Smooth muscle cell (in vitro differentiated cells): ENCODE measurements at regions not wholly inside any gene's neighbourhood (a gene's known extent, or its start where the extent isn't known, plus 50 kb on each side); places are given as distances from the start of the nearest gene placed in this dataset.

ENCODE experiments used
- DNase-seq: peaks from one replicate; lab custom pipeline; 2025; ENCODE audit not compliant: unreplicated experiment; lab: John Stamatoyannopoulos, UW
- H2AFZ ChIP-seq: fragments of 200-600 bp; sonication (generic); 2 replicates; pipeline ENCODE4 v1.6.0; 2016; ENCODE audit warnings: antibody characterized with exemption, low read depth, mild to moderate bottlenecking
- H3F3A ChIP-seq: fragments of 200-600 bp; sonication (generic); 2 replicates; pipeline ENCODE4 v1.6.0; 2017; ENCODE audit warnings: antibody characterized with exemption, low read depth
- H3K27ac ChIP-seq: fragments of 200-600 bp; sonication (generic); 2 replicates; pipeline ENCODE4 v1.5.1; 2016; ENCODE audit warnings: low read depth, mild to moderate bottlenecking
- H3K27me3 ChIP-seq: fragments of 200-600 bp; sonication (generic); 2 replicates; pipeline ENCODE4 v1.6.1; 2016; ENCODE audit warnings: low read depth, mild to moderate bottlenecking
- H3K36me3 ChIP-seq: fragments of 200-600 bp; sonication (generic); 2 replicates; pipeline ENCODE4 v1.5.1; 2016; ENCODE audit warnings: low read depth
- H3K4me1 ChIP-seq: fragments of 200-600 bp; sonication (generic); 2 replicates; pipeline ENCODE4 v1.5.1; 2016; ENCODE audit warnings: low read depth
- H3K4me2 ChIP-seq: fragments of 200-600 bp; sonication (generic); 2 replicates; pipeline ENCODE4 v1.6.0; 2016; ENCODE audit warnings: mild to moderate bottlenecking
- H3K4me3 ChIP-seq: fragments of 200-600 bp; sonication (generic); 2 replicates; pipeline ENCODE4 v1.5.1; 2016; ENCODE audit warnings: mild to moderate bottlenecking
- H3K79me2 ChIP-seq: fragments of 200-600 bp; sonication (generic); 2 replicates; pipeline ENCODE4 v1.6.0; 2016; ENCODE audit warnings: low read depth, mild to moderate bottlenecking
- H3K9ac ChIP-seq: fragments of 200-600 bp; sonication (generic); 2 replicates; pipeline ENCODE4 v1.6.0; 2016; ENCODE audit warnings: low read depth
- H3K9me3 ChIP-seq: fragments of 200-600 bp; sonication (generic); replicated peaks from 2 replicates; pipeline ENCODE4 v1.5.1; 2016; ENCODE audit warnings: low read depth
- H4K20me1 ChIP-seq: fragments of 200-600 bp; sonication (generic); 2 replicates; pipeline ENCODE4 v1.6.0; 2016; ENCODE audit warnings: low read depth
- WGBS: methylation state at CpG from one replicate; pipeline ENCODE4 v1.1.7; 2016; ENCODE audit warnings: low lambda C conversion rate; 5-methylcytosine and 5-hydroxymethylcytosine counted together
- TF ChIP-seq, protein P1 (sequence below): fragments of 200-600 bp; sonication (generic); IDR thresholded peaks from 2 replicates; pipeline ENCODE4 v1.5.1; 2017; ENCODE audit warnings: borderline replicate concordance, mild to moderate bottlenecking, antibody characterized with exemption; ENCODE audit not compliant: insufficient read depth, poor library complexity, severe bottlenecking

DNA sequence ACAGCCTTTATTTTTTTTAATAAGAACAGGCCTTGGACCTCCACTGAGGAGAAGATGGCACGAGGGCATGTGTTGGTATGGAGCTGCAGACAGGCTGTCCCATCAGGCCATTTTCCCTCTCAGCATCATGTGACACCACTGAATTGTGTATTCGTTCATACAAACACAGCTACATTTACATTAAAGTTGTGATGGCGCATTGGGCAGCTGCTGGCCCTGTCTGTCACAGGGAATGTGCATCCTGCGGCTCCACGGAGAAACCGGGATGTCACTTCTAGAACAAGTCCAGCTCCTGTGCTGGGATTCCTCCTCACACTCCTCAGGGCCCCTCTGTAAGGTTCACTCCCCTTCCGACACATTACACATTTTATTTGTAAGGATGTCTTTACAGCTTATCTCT, 147.6 kb upstream of the TNR start:
- H3K9ac ChIP-seq, result no peak overlapping the region
- no peak overlapping the region for H3K27ac ChIP-seq
- no peak overlapping the region for H3K4me3 ChIP-seq
- H4K20me1 ChIP-seq, result no peaks in the 10 kb centered on the region
- H3K79me2 ChIP-seq, result no peaks in the 10 kb centered on the region
- H3K36me3 ChIP-seq, result no peaks in the 10 kb centered on the region
- H2AFZ ChIP-seq, result no peak overlapping the region
- no peaks in the 10 kb centered on the region for H3K27me3 ChIP-seq
- H3K9me3 ChIP-seq, result no peaks in the 10 kb centered on the region
- TF ChIP-seq, protein P1, sequence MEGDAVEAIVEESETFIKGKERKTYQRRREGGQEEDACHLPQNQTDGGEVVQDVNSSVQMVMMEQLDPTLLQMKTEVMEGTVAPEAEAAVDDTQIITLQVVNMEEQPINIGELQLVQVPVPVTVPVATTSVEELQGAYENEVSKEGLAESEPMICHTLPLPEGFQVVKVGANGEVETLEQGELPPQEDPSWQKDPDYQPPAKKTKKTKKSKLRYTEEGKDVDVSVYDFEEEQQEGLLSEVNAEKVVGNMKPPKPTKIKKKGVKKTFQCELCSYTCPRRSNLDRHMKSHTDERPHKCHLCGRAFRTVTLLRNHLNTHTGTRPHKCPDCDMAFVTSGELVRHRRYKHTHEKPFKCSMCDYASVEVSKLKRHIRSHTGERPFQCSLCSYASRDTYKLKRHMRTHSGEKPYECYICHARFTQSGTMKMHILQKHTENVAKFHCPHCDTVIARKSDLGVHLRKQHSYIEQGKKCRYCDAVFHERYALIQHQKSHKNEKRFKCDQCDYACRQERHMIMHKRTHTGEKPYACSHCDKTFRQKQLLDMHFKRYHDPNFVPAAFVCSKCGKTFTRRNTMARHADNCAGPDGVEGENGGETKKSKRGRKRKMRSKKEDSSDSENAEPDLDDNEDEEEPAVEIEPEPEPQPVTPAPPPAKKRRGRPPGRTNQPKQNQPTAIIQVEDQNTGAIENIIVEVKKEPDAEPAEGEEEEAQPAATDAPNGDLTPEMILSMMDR, result no peak
- 93% methylated on average over 7 of the region's 7 CpGs for WGBS
- no peak for DNase-seq
- no peaks in the 10 kb centered on the region for H3K4me1 ChIP-seq
- no peak overlapping the region for H3K4me2 ChIP-seq
- H3F3A ChIP-seq, result no peaks in the 10 kb centered on the region

DNA sequence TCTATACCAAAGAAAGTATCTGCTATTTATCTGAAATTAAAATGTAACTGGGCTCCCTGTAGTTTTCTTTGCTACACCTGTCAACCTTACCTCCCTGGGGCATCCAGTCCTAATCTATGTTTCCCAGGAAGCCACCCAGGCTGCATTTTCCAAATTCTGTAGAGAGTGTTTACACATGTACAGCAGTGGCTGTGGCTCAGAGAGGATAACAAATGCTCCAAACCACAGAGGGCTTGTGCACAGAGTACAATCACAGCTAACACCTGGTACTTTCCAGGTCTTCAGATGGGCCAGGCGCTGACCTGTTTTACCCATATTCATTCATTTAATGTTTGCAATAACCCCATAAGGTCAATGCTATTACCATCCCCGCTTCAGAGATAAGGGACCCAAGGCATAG, 146.5 kb upstream of the TNR start:
- H3K4me2 ChIP-seq, result no peak overlapping the region
- 98% methylated on average over 2 of the region's 2 CpGs for WGBS
- H3K36me3 ChIP-seq, result no peaks in the 10 kb centered on the region
- H3K9ac ChIP-seq, result no peak overlapping the region
- H2AFZ ChIP-seq, result no peak overlapping the region
- H3F3A ChIP-seq, result no peaks in the 10 kb centered on the region
- no peak overlapping the region for H3K4me3 ChIP-seq
- no peaks in the 10 kb centered on the region for H3K4me1 ChIP-seq
- no peaks in the 10 kb centered on the region for H3K79me2 ChIP-seq
- no peak for DNase-seq
- H3K27me3 ChIP-seq, result no peaks in the 10 kb centered on the region
- H3K27ac ChIP-seq, result no peak overlapping the region
- no peaks in the 10 kb centered on the region for H3K9me3 ChIP-seq
- no peaks in the 10 kb centered on the region for H4K20me1 ChIP-seq
- TF ChIP-seq, protein P1, result no peak

DNA sequence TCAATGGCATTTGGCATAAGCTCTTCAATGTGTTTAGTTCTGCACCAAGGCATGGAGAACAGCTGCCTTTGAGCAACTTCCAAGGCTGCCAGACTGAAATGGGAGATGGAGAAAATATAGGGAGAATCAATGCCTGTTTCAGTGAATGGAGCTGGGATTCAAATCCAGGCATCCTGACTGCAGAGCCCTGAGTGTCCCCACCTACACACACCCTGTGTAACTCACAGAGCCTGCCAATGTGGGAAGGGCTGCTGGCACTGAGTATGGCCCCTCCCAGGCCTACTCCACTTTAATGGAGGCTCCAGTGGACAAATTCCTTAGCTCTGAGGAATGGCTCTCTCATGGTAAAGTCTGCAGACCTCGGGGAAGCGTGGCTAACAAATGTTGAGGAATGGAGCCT, 145.6 kb upstream of the TNR start:
- H3K27me3 ChIP-seq, result no peaks in the 10 kb centered on the region
- H3K9me3 ChIP-seq, result no peaks in the 10 kb centered on the region
- no peak for DNase-seq
- no peak overlapping the region for H3K9ac ChIP-seq
- no peak overlapping the region for H3K27ac ChIP-seq
- 88% methylated on average over 2 of the region's 2 CpGs for WGBS
- TF ChIP-seq, protein P1, result no peak
- no peaks in the 10 kb centered on the region for H3K4me1 ChIP-seq
- H2AFZ ChIP-seq, result no peak overlapping the region
- H3K4me3 ChIP-seq, result no peak overlapping the region
- no peak overlapping the region for H3K4me2 ChIP-seq
- no peaks in the 10 kb centered on the region for H4K20me1 ChIP-seq
- H3F3A ChIP-seq, result no peaks in the 10 kb centered on the region
- no peaks in the 10 kb centered on the region for H3K79me2 ChIP-seq
- H3K36me3 ChIP-seq, result no peaks in the 10 kb centered on the region

DNA sequence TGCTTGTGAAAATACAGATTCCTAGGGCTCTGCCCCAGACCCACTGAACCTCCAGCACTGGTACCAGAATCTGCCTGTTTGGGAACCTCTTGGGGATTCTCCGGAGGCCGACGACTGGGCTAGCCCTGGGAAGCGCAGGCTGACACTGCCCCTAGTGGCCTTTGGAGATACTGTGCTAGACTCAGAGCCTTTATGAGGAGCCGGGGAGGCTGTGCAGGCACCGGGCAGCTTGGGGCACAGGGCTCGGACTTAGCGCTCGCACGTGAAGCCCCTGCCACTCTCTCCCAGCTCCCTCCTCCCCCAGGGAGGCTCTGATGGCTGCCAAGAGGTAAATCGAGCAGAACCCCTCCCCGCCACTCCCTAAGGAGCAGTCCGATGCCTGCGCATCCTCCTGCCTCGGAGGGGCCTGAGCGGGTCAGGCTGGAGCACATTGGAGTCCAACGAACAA, 144.6 kb upstream of the TNR start:
- WGBS, result 28% methylated on average over 16 of the region's 17 CpGs
- H3F3A ChIP-seq, result no peaks in the 10 kb centered on the region
- TF ChIP-seq, protein P1, result peak; percentile 77
- peak overlapping the region; percentile 54 for H3K4me2 ChIP-seq
- peaks cover 6% of the 10 kb centered on the region for H3K27me3 ChIP-seq
- no peak overlapping the region for H3K9ac ChIP-seq
- H3K4me1 ChIP-seq, result no peaks in the 10 kb centered on the region
- H3K4me3 ChIP-seq, result no peak overlapping the region
- H3K36me3 ChIP-seq, result no peaks in the 10 kb centered on the region
- H3K9me3 ChIP-seq, result no peaks in the 10 kb centered on the region
- no peaks in the 10 kb centered on the region for H4K20me1 ChIP-seq
- H3K27ac ChIP-seq, result no peak overlapping the region
- DNase-seq, result peak; percentile 19
- no peak overlapping the region for H2AFZ ChIP-seq
- H3K79me2 ChIP-seq, result no peaks in the 10 kb centered on the region
